ENCODE measurements at regions not wholly inside any gene's neighbourhood (a gene's known extent, or its start where the extent isn't known, plus 50 kb on each side); places are given as distances from the start of the nearest gene placed in this dataset.

DNA sequence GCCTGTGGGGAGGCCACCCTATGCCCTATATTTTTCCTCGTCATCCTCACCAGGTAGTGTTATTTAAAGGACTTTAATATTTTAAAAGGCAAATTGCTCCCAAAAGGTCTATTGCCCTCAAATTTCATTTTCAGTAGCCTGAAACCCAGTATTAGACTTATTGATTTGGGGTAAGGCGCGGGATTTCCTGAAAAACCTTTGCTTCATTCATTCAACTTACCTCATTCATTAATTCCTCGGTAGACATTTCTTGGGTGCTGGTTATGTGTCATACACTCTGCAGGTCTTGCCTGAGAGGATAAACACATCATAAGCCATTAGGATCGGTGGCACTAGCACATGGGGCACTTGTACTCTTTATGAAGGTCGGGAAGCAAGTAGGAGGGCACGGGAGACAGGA, 99.2 kb downstream of the ARF6 start:
- Mint-ChIP-seq H3K27me3 (ENCODE audit: low read depth) (no peaks in the 10 kb centered on the region), H3K27ac (peak overlapping the region; percentile 1), H3K4me3 (no peak overlapping the region), H3K9me3 (no peaks in the 10 kb centered on the region), H3K4me1 (ENCODE audit: low read depth) (peaks cover 10% of the 10 kb centered on the region), H3K36me3 (ENCODE audit: low read depth) (no peaks in the 10 kb centered on the region)
- intact Hi-C loops (cut with micrococcal nuclease): no loop called here
- no peak for DNase-seq
- CTCF ChIA-PET: interaction anchor here (1.1 kb wide), 1 partner anchor 126 kb away, joined by 4 read pairs; no protein-coding TSS in a partner anchor

DNA sequence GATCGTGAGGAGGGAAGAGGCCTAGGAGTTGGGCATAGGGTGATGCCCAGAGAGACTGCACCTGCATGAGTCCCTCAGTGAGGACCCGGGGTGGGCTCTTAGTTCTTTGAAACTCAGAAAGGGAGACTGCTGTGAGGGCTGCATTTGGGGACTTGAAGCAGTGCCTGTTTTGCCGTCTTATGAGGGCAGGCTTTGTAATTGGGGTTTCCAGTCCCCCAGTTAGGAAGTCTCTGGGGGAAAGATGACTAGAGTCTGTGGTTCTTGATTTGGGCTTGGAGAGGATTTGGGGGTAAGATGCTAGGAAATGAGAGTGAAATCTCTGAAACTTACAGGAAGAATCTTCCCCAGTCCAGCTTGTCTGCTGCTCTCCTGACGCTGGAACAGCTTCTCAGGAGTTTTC, 99.6 kb downstream of the ARF6 start:
- no peak overlapping the region for H3K27ac Mint-ChIP-seq
- peaks cover 8% of the 10 kb centered on the region for H3K4me1 Mint-ChIP-seq (ENCODE audit: low read depth)
- H3K27me3 Mint-ChIP-seq (ENCODE audit: low read depth): no peaks in the 10 kb centered on the region
- H3K4me3 Mint-ChIP-seq: no peak overlapping the region
- H3K36me3 Mint-ChIP-seq (ENCODE audit: low read depth): no peaks in the 10 kb centered on the region
- intact Hi-C loops (cut with micrococcal nuclease): no loop called here
- no peaks in the 10 kb centered on the region for H3K9me3 Mint-ChIP-seq
- no peak for DNase-seq
- CTCF ChIA-PET: interaction anchor here (1.1 kb wide), 1 partner anchor 127 kb away, joined by 4 read pairs; no protein-coding TSS in a partner anchor

- Mint-ChIP-seq H3K4me3 (no peak overlapping the region), H3K9me3 (no peaks in the 10 kb centered on the region), H3K36me3 (ENCODE audit: low read depth) (no peaks in the 10 kb centered on the region), H3K27me3 (ENCODE audit: low read depth) (no peaks in the 10 kb centered on the region), H3K4me1 (ENCODE audit: low read depth) (peaks cover 8% of the 10 kb centered on the region), H3K27ac (no peak overlapping the region)
- CTCF ChIA-PET: interaction anchor here (0.6 to 1.1 kb wide), 3 partner anchors 21 to 131 kb away, joined by 3 to 6 read pairs (median 4); no protein-coding TSS in a partner anchor
- DNase-seq: peak; percentile 42
- intact Hi-C loops (cut with micrococcal nuclease): no loop called here
Measured at GRCh38 chr14:49992901-49993339, 100.0 kb downstream of the ARF6 start.

DNA sequence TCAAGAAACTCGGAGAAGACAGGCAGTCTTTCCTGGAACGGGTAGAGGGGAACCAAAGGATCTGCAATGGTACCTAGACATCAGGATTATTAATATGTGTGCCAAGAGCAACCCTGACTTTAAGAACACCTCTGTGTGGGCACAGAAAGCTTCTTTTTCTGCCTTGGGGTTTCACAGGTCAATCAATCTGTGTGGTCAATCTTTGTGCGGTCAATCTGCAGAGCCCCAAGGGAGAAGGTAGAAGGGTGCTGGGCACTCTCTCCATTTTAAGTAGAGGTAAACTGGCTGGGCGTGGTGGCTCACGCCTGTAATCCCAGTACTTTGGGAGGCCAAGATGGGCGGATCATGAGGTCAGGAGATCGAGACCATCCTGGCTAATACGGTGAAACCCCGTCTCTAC, 100.7 kb downstream of the ARF6 start:
- Mint-ChIP-seq H3K36me3 (ENCODE audit: low read depth) (no peaks in the 10 kb centered on the region), H3K4me1 (ENCODE audit: low read depth) (peaks cover 8% of the 10 kb centered on the region), H3K9me3 (no peaks in the 10 kb centered on the region), H3K27me3 (ENCODE audit: low read depth) (no peaks in the 10 kb centered on the region), H3K27ac (no peak overlapping the region), H3K4me3 (no peak overlapping the region)
- CTCF ChIA-PET: interaction anchor here (0.6 kb wide), 2 partner anchors 22 to 132 kb away, joined by 3 to 6 read pairs; no protein-coding TSS in a partner anchor
- intact Hi-C loops (cut with micrococcal nuclease): no loop called here
- DNase-seq: no peak

DNA sequence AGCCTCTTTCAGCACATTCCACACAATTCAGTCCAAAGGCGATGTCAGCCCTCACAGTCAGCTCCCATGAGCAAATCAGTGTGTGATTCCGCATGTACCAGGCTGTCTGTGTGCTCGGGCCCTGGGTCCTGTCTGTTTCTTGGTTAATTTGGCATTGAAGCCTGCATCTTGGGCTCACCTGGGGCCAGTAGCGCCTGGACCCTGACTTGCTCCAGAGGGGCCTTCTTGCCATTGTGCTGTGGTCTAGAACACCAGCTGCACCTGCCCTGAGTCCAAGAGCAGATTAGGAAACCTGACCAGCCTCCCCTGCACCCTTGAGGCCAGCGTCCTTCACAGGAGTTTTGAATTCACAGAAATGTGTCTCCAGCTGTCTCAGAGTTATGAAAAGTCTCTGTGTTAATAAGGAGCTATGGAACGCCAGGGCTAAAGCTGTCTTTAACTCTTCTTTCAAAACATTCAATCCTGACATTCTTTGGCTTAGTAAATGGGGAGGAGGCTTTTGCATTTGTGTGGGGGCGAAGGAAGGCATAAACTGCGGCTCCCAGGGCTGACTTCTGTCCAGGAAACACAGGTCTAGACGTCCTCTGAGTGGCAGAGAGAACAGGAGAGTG, 102.2 kb downstream of the ARF6 start:
- H3K27me3 Mint-ChIP-seq (ENCODE audit: low read depth): no peaks in the 10 kb centered on the region
- H3K4me1 Mint-ChIP-seq (ENCODE audit: low read depth): peaks cover 22% of the 10 kb centered on the region

GRCh38 chr14:49997991-49998390, 105.1 kb downstream of the ARF6 start:
- no peak for DNase-seq
- no peaks in the 10 kb centered on the region for H3K9me3 Mint-ChIP-seq
- H3K27me3 Mint-ChIP-seq (ENCODE audit: low read depth): no peaks in the 10 kb centered on the region
- peaks cover 38% of the 10 kb centered on the region for H3K4me1 Mint-ChIP-seq (ENCODE audit: low read depth)
- CTCF ChIA-PET: interaction anchor here (1.0 kb wide), 1 partner anchor 135 kb away, joined by 3 read pairs; no protein-coding TSS in a partner anchor
- no peak overlapping the region for H3K4me3 Mint-ChIP-seq
- H3K36me3 Mint-ChIP-seq (ENCODE audit: low read depth): no peaks in the 10 kb centered on the region
- H3K27ac Mint-ChIP-seq: no peak overlapping the region
- intact Hi-C loops (cut with micrococcal nuclease): no loop called here

More for the DNA sequence above, 102.2 kb downstream of the ARF6 start:
- DNase-seq: no peak
- H3K9me3 Mint-ChIP-seq: no peaks in the 10 kb centered on the region
- H3K36me3 Mint-ChIP-seq (ENCODE audit: low read depth): no peaks in the 10 kb centered on the region
- H3K27ac Mint-ChIP-seq: no peak overlapping the region
- CTCF ChIA-PET: no interaction called here
- intact Hi-C loops (cut with micrococcal nuclease): no loop called here
- no peak overlapping the region for H3K4me3 Mint-ChIP-seq

GRCh38 chr14:49999146-49999761, 106.4 kb downstream of the ARF6 start:
- Mint-ChIP-seq H3K4me3 (peak overlapping the region; percentile 55), H3K27me3 (ENCODE audit: low read depth) (no peaks in the 10 kb centered on the region), H3K27ac (peak overlapping the region; percentile 98), H3K9me3 (no peaks in the 10 kb centered on the region), H3K4me1 (ENCODE audit: low read depth) (peaks cover 42% of the 10 kb centered on the region), H3K36me3 (ENCODE audit: low read depth) (no peaks in the 10 kb centered on the region)
- DNase-seq: peak; percentile 85
- intact Hi-C loops (cut with micrococcal nuclease): loop anchor here (1.0 kb wide), 1 partner anchor 37 kb away; no protein-coding TSS in a partner anchor
- CTCF ChIA-PET: interaction anchor here (0.6 to 4.6 kb wide), 10 partner anchors 8 to 137 kb away, joined by 3 to 27 read pairs (median 5); no protein-coding TSS in a partner anchor

GRCh38 chr14:49999826-50000379, 107.0 kb downstream of the ARF6 start:
- Mint-ChIP-seq H3K36me3 (ENCODE audit: low read depth) (no peaks in the 10 kb centered on the region), H3K27ac (peak overlapping the region; percentile 98), H3K4me3 (peak overlapping the region; percentile 72), H3K4me1 (ENCODE audit: low read depth) (peaks cover 42% of the 10 kb centered on the region), H3K9me3 (no peaks in the 10 kb centered on the region), H3K27me3 (ENCODE audit: low read depth) (no peaks in the 10 kb centered on the region)
- CTCF ChIA-PET: interaction anchor here (0.7 to 4.6 kb wide), 15 partner anchors 9 to 138 kb away, joined by 3 to 27 read pairs (median 5); no protein-coding TSS in a partner anchor
- DNase-seq: no peak
- intact Hi-C loops (cut with micrococcal nuclease): loop anchor here (1.0 to 5.0 kb wide), 3 partner anchors 38 to 1652 kb away; partner anchors contain the start of genes DMAC2L, FRMD6 and L2HGDH

DNA sequence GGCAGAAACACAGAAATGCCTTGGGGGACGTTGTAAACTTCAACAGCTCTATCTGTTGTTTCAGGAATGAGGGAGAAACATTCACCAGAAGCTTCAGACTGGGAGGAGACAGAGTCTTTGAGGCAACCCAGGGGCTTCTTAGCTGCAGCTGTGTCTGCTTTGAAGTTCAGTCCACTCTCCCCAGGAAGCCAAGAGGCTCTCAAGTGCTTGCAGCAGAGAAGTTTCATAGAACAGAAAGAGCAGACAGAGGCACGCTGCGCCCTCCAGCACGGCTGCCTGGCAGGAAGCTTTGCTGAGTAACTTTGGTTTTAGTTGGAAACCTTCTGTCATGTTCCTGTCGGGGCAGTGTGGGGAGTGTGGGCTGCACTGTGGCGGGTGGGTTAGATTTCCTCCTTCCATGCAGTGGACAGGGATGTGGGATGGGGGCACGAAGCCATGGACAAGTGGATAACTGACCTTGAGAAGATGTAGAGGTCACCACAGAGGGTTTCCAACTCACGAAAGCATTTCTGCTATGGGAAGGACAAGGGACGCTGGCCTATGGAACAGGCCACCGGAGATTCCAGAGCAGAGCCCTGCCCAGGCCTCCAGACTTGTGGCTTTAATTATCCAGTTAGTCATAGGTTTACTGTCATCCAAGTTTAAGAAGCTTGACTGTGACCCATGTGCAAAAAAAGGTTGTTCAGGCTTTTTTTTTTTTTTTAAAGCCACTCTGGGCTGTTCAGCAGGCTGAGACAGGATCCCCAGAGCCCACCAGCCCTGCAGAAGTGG, 107.7 kb downstream of the ARF6 start:
- CTCF ChIA-PET: interaction anchor here (0.6 to 4.6 kb wide), 23 partner anchors 9 to 138 kb away, joined by 3 to 27 read pairs (median 4); no protein-coding TSS in a partner anchor
- Mint-ChIP-seq H3K4me3 (peak overlapping the region; percentile 72), H3K9me3 (no peaks in the 10 kb centered on the region), H3K36me3 (ENCODE audit: low read depth) (no peaks in the 10 kb centered on the region), H3K27me3 (ENCODE audit: low read depth) (no peaks in the 10 kb centered on the region), H3K4me1 (ENCODE audit: low read depth) (peaks cover 42% of the 10 kb centered on the region), H3K27ac (peak overlapping the region; percentile 98)
- intact Hi-C loops (cut with micrococcal nuclease): loop anchor here (1.0 to 5.0 kb wide), 9 partner anchors 16 to 1652 kb away; partner anchors contain the start of genes DMAC2L, FRMD6 and L2HGDH
- peak; percentile 87 for DNase-seq

GRCh38 chr14:50001151-50001998, 108.5 kb downstream of the ARF6 start:
- CTCF ChIA-PET: interaction anchor here (0.6 to 4.6 kb wide), 22 partner anchors 9 to 139 kb away, joined by 3 to 27 read pairs (median 4); no protein-coding TSS in a partner anchor
- H3K4me3 Mint-ChIP-seq: peak overlapping the region; percentile 72
- H3K9me3 Mint-ChIP-seq: no peaks in the 10 kb centered on the region
- intact Hi-C loops (cut with micrococcal nuclease): loop anchor here (1.0 to 5.0 kb wide), 9 partner anchors 17 to 1651 kb away; partner anchors contain the start of genes DMAC2L, FRMD6 and L2HGDH
- DNase-seq: peak; percentile 86
- peaks cover 42% of the 10 kb centered on the region for H3K4me1 Mint-ChIP-seq (ENCODE audit: low read depth)
- H3K27ac Mint-ChIP-seq: peak overlapping the region; percentile 98
- no peaks in the 10 kb centered on the region for H3K36me3 Mint-ChIP-seq (ENCODE audit: low read depth)
- no peaks in the 10 kb centered on the region for H3K27me3 Mint-ChIP-seq (ENCODE audit: low read depth)
